CD14-positive monocyte (primary cell): ENCODE measurements at regions not wholly inside any gene's neighbourhood (a gene's known extent, or its start where the extent isn't known, plus 50 kb on each side); places are given as distances from the start of the nearest gene placed in this dataset.

Source experiments
- DNase-seq, 3 donors: peaks; one replicate each; pipeline ENCODE4 v3.0.0-alpha.2; 2011 to 2022
- H2AFZ ChIP-seq: 2 replicates; pipeline ENCODE4 v1.6.0; 2012; ENCODE audit warnings: mild to moderate bottlenecking, low read depth, low read length, inconsistent platforms; ENCODE audit not compliant: insufficient read depth, poor library complexity, severe bottlenecking
- H3K27ac ChIP-seq, 2 donors: 1 replicate in 1 of 2; 2 replicates in 1 of 2; pipeline ENCODE4 v1.5.1; 2012 to 2013; ENCODE audit warnings: low read length in 2 of 2, control low read depth in 1 of 2, inconsistent platforms in 1 of 2, low read depth in 1 of 2, mild to moderate bottlenecking in 1 of 2
- H3K27me3 ChIP-seq, 2 donors: one replicate each; pipeline versions ENCODE4 v1.6.0 to v1.6.1; 2011 to 2013; ENCODE audit warnings: low read length in 2 of 2; ENCODE audit not compliant: control insufficient read depth in 2 of 2, insufficient read depth in 2 of 2
- H3K36me3 ChIP-seq, 2 donors: replicated peaks in 1 of 2; 1 replicate in 1 of 2; 2 replicates in 1 of 2; pipeline versions ENCODE4 v1.5.1 to v1.6.1; 2012 to 2013; ENCODE audit warnings: low read length in 2 of 2, control low read depth in 1 of 2, inconsistent platforms in 1 of 2, mild to moderate bottlenecking in 1 of 2; ENCODE audit not compliant: insufficient read depth in 2 of 2, control insufficient read depth in 1 of 2
- H3K4me1 ChIP-seq, 2 donors: 1 replicate in 1 of 2; 2 replicates in 1 of 2; pipeline versions ENCODE4 v1.5.1 to v1.6.1; 2012 to 2013; ENCODE audit warnings: low read length in 2 of 2, control low read depth in 1 of 2, inconsistent platforms in 1 of 2, mild to moderate bottlenecking in 1 of 2, moderate library complexity in 1 of 2; ENCODE audit not compliant: insufficient read depth in 2 of 2, control insufficient read depth in 1 of 2
- H3K4me2 ChIP-seq: replicated peaks from 2 replicates; pipeline ENCODE3; 2012; ENCODE audit warnings: low read length, moderate library complexity, mild to moderate bottlenecking; ENCODE audit not compliant: poor library complexity, severe bottlenecking; ENCODE audit errors: extremely low read depth
- H3K4me3 ChIP-seq, 3 experiments: fragments of 200-600 bp in 1 of 3; sonication (generic) in 1 of 3; replicated peaks in 1 of 3; 1 replicate in 2 of 3; 2 replicates in 1 of 3; pipeline ENCODE4 v1.5.1; 2011 to 2013; ENCODE audit warnings: low read length in 3 of 3, mild to moderate bottlenecking in 3 of 3, control low read depth in 2 of 3, low read depth in 2 of 3, inconsistent platforms in 1 of 3, moderate library complexity in 1 of 3
- H3K79me2 ChIP-seq: 2 replicates; pipeline ENCODE4 v1.6.0; 2012; ENCODE audit warnings: mild to moderate bottlenecking, control low read depth, inconsistent platforms, low read length, moderate library complexity; ENCODE audit not compliant: insufficient read depth
- H3K9ac ChIP-seq: 2 replicates; pipeline ENCODE4 v1.6.0; 2017; ENCODE audit warnings: low read length, mild to moderate bottlenecking; ENCODE audit not compliant: insufficient read depth, poor library complexity, severe bottlenecking
- H3K9me3 ChIP-seq, 2 donors: replicated peaks in 1 of 2; 1 replicate in 1 of 2; 2 replicates in 1 of 2; pipeline versions ENCODE4 v1.5.1 to v1.6.1; 2012 to 2013; ENCODE audit warnings: low read length in 2 of 2, control low read depth in 1 of 2; ENCODE audit not compliant: control insufficient read depth in 1 of 2, insufficient read depth in 1 of 2
- H4K20me1 ChIP-seq: 2 replicates; pipeline ENCODE4 v1.6.0; 2012; ENCODE audit warnings: mild to moderate bottlenecking, low read length, control low read depth, moderate library complexity; ENCODE audit not compliant: insufficient read depth
- H3K27ac Mint-ChIP-seq, 7 donors: one replicate each; pipeline ENCODE4 v1.8.0; 2020; ENCODE audit warnings: mild to moderate bottlenecking in 7 of 7, mixed read lengths in 7 of 7, moderate library complexity in 6 of 7, inconsistent platforms in 2 of 7
- H3K27me3 Mint-ChIP-seq, 3 donors: one replicate each; pipeline ENCODE4 v1.8.0; 2021 to 2022; ENCODE audit warnings: low read depth in 3 of 3, mild to moderate bottlenecking in 3 of 3, mixed read lengths in 3 of 3, moderate library complexity in 3 of 3, inconsistent platforms in 1 of 3
- H3K36me3 Mint-ChIP-seq, 2 donors: one replicate each; pipeline ENCODE4 v1.8.0; 2020; ENCODE audit warnings: mixed read lengths in 2 of 2, inconsistent platforms in 1 of 2, mild to moderate bottlenecking in 1 of 2
- H3K4me1 Mint-ChIP-seq: one replicate; pipeline ENCODE4 v1.8.0; 2020; ENCODE audit warnings: mild to moderate bottlenecking, mixed read lengths
- H3K4me3 Mint-ChIP-seq, 2 donors: one replicate each; pipeline ENCODE4 v1.8.0; 2020; ENCODE audit warnings: mild to moderate bottlenecking in 2 of 2, mixed read lengths in 2 of 2, moderate library complexity in 1 of 2
- H3K9me3 Mint-ChIP-seq, 7 donors: one replicate each; pipeline ENCODE4 v1.8.0; 2020 to 2022; ENCODE audit warnings: mixed read lengths in 7 of 7, mild to moderate bottlenecking in 6 of 7, moderate library complexity in 6 of 7, inconsistent platforms in 2 of 7
- CTCF ChIP-seq: fragments of 200-600 bp; IDR thresholded peaks from one replicate; pipeline ENCODE4 v1.8.0; 2022; ENCODE audit warnings: antibody characterized with exemption, mild to moderate bottlenecking
- WGBS: methylation state at CpG from one replicate; pipeline ENCODE4 v1.1.5; 2013; ENCODE audit warnings: missing lambda C conversion rate; ENCODE audit not compliant: insufficient coverage; 5-methylcytosine and 5-hydroxymethylcytosine counted together
- intact Hi-C, 2 donors: fragments of 100-400 bp; cut with micrococcal nuclease; formaldehyde crosslinking; loops; one replicate each; pipeline versions ENCODE4 v1.15.0 to v1.15.1; 2023

GRCh38 chr5:171578049-171578828 is 158.8 kb downstream of the FGF18 start:
- Histone ChIP-seq H3K27ac (no peak overlapping the region), H3K4me1 (no peaks in the 10 kb centered on the region), H3K79me2 (no peaks in the 10 kb centered on the region), H3K9me3 (no peaks in the 10 kb centered on the region), H3K4me2 (no peak overlapping the region), H3K9ac (no peak overlapping the region), H4K20me1 (no peaks in the 10 kb centered on the region), H3K36me3 (no peaks in the 10 kb centered on the region), H3K27me3 (no peaks in the 10 kb centered on the region), H2AFZ (no peak overlapping the region), H3K4me3 (no peak overlapping the region)
- Mint-ChIP-seq H3K4me1 (peaks cover 10% of the 10 kb centered on the region), H3K36me3 (no peaks in the 10 kb centered on the region), H3K27me3 (peaks cover 0 to 7% (median 2%) of the 10 kb centered on the region in 3 donors), H3K27ac (no peak overlapping the region), H3K9me3 (peaks cover 0 to 8% (median 4%) of the 10 kb centered on the region in 7 donors), H3K4me3 (no peak overlapping the region)
- no peak for TF ChIP-seq CTCF
- WGBS, result 84% methylated on average over 7 of the region's 11 CpGs
- no peak for DNase-seq
- intact Hi-C loops, result no loop called here

GRCh38 chr5:171578829-171579491 is 159.5 kb downstream of the FGF18 start:
- H3K4me1 Mint-ChIP-seq, result peaks cover 10% of the 10 kb centered on the region

More at GRCh38 chr5:171578829-171579491, 159.5 kb downstream of the FGF18 start:
- Histone ChIP-seq H3K4me3 (no peak overlapping the region), H2AFZ (no peak overlapping the region), H3K4me1 (no peaks in the 10 kb centered on the region), H3K36me3 (no peaks in the 10 kb centered on the region), H3K79me2 (no peaks in the 10 kb centered on the region), H4K20me1 (no peaks in the 10 kb centered on the region), H3K9ac (no peak overlapping the region), H3K27ac (no peak overlapping the region), H3K27me3 (no peaks in the 10 kb centered on the region), H3K4me2 (no peak overlapping the region), H3K9me3 (no peaks in the 10 kb centered on the region)
- no peaks in the 10 kb centered on the region for H3K36me3 Mint-ChIP-seq
- WGBS, result 84% methylated on average over 12 of the region's 14 CpGs
- peaks cover 0 to 8% (median 4%) of the 10 kb centered on the region in 7 donors for H3K9me3 Mint-ChIP-seq
- no peak for DNase-seq
- H3K27ac Mint-ChIP-seq, result no peak overlapping the region
- no peak for TF ChIP-seq CTCF
- H3K27me3 Mint-ChIP-seq, result peaks cover 0 to 7% (median 2%) of the 10 kb centered on the region in 3 donors
- intact Hi-C loops, result no loop called here
- H3K4me3 Mint-ChIP-seq, result no peak overlapping the region
